ENCODE measurements at regions not wholly inside any gene's neighbourhood (a gene's known extent, or its start where the extent isn't known, plus 50 kb on each side); places are given as distances from the start of the nearest gene placed in this dataset.

GRCh38 chrX:121571333-121571732 is 523.9 kb downstream of the GLUD2 start:
- TF ChIP-seq, protein P1, sequence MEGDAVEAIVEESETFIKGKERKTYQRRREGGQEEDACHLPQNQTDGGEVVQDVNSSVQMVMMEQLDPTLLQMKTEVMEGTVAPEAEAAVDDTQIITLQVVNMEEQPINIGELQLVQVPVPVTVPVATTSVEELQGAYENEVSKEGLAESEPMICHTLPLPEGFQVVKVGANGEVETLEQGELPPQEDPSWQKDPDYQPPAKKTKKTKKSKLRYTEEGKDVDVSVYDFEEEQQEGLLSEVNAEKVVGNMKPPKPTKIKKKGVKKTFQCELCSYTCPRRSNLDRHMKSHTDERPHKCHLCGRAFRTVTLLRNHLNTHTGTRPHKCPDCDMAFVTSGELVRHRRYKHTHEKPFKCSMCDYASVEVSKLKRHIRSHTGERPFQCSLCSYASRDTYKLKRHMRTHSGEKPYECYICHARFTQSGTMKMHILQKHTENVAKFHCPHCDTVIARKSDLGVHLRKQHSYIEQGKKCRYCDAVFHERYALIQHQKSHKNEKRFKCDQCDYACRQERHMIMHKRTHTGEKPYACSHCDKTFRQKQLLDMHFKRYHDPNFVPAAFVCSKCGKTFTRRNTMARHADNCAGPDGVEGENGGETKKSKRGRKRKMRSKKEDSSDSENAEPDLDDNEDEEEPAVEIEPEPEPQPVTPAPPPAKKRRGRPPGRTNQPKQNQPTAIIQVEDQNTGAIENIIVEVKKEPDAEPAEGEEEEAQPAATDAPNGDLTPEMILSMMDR (IDR thresholded peaks at IDR 0.05): no peak
- TF ChIP-seq POLR2A (IDR thresholded peaks at IDR 0.05): no peak

All from prostate gland (tissue), 2 donors.